Colonic mucosa (tissue), 4 donors: ENCODE measurements at regions not wholly inside any gene's neighbourhood (a gene's known extent, or its start where the extent isn't known, plus 50 kb on each side); places are given as distances from the start of the nearest gene placed in this dataset.

Experiments used
- DNase-seq: peaks from one replicate; pipeline ENCODE4 v3.0.0-alpha.2; 2020
- H3K27ac ChIP-seq: fragments of 200-600 bp; one replicate; pipeline ENCODE4 v1.8.0; 2021
- H3K27me3 ChIP-seq: fragments of 200-600 bp; one replicate; pipeline ENCODE4 v1.8.0; 2021
- H3K36me3 ChIP-seq: fragments of 200-600 bp; one replicate; pipeline ENCODE4 v1.8.0; 2021
- H3K4me1 ChIP-seq: fragments of 200-600 bp; one replicate; pipeline ENCODE4 v1.8.0; 2021; ENCODE audit warnings: mild to moderate bottlenecking
- H3K4me3 ChIP-seq: fragments of 200-600 bp; one replicate; pipeline ENCODE4 v1.8.0; 2021
- H3K9ac ChIP-seq, 2 donors: one replicate each; pipeline ENCODE4 v1.7.0; 2013; ENCODE audit warnings: control low read depth in 2 of 2, low read depth in 2 of 2, low read length in 2 of 2
- H3K9me3 ChIP-seq: fragments of 200-600 bp; one replicate; pipeline ENCODE4 v1.8.0; 2021
- CTCF ChIP-seq: fragments of 200-600 bp; IDR thresholded peaks from one replicate; pipeline ENCODE4 v1.8.0; 2022; ENCODE audit warnings: antibody characterized with exemption, mild to moderate bottlenecking
- intact Hi-C: fragments of 100-400 bp; cut with DNase I; formaldehyde crosslinking; loops from one replicate; pipeline ENCODE4 v1.14.1; 2022
- donor health status: healthy.
- donor health status: DM: no; HTN: no; CAD: no.
- donor health status: DM: no; HTN: no; CAD: no.

GRCh38 chr3:182450942-182451787 is 342.1 kb upstream of the ATP11B start:
- Histone ChIP-seq H3K4me3 (no peak overlapping the region), H3K9ac (no peak overlapping the region), H3K36me3 (no peaks in the 10 kb centered on the region), H3K27me3 (no peaks in the 10 kb centered on the region), H3K27ac (no peak overlapping the region), H3K4me1 (no peaks in the 10 kb centered on the region), H3K9me3 (no peaks in the 10 kb centered on the region)
- TF ChIP-seq CTCF, result no peak
- DNase-seq, result no peak
- intact Hi-C loops, result no loop called here

DNA sequence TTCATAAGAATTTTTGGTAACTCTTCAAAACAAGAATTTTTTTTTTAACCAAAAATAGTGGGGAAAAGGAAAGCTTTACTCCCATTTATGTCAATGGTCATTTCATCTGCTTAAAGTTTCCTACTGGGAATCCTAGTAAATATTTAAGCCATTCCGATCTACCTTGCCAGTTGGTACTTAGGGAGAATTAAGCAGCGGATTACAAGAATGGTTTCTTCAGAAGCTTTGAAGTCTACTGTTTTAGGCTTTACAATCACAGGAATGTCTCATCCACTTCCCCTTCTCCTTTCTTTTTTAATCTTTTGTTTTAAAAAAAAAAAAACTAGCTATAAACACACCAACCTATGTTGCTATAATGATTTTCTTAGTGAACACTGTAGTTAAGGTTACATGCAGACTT is 341.4 kb upstream of the ATP11B start:
- Histone ChIP-seq H3K9ac (no peak overlapping the region), H3K9me3 (no peaks in the 10 kb centered on the region), H3K27me3 (no peaks in the 10 kb centered on the region), H3K36me3 (no peaks in the 10 kb centered on the region), H3K27ac (no peak overlapping the region), H3K4me3 (no peak overlapping the region), H3K4me1 (no peaks in the 10 kb centered on the region)
- no peak for TF ChIP-seq CTCF
- no peak for DNase-seq
- intact Hi-C loops, result no loop called here

- Histone ChIP-seq H3K4me3 (no peak overlapping the region), H3K9me3 (no peaks in the 10 kb centered on the region), H3K4me1 (no peaks in the 10 kb centered on the region), H3K36me3 (no peaks in the 10 kb centered on the region), H3K9ac (no peak overlapping the region), H3K27ac (no peak overlapping the region), H3K27me3 (no peaks in the 10 kb centered on the region)
- no peak for TF ChIP-seq CTCF
- intact Hi-C loops, result no loop called here
- no peak for DNase-seq
Measured at GRCh38 chr3:182455011-182455410, 338.3 kb upstream of the ATP11B start.

- DNase-seq, result no peak
- H3K4me1 ChIP-seq, result no peaks in the 10 kb centered on the region
- no peak overlapping the region for H3K4me3 ChIP-seq
- intact Hi-C loops, result no loop called here
- H3K27ac ChIP-seq, result no peak overlapping the region
- no peaks in the 10 kb centered on the region for H3K9me3 ChIP-seq
- H3K36me3 ChIP-seq, result no peaks in the 10 kb centered on the region
- H3K27me3 ChIP-seq, result no peaks in the 10 kb centered on the region
- TF ChIP-seq CTCF, result no peak
- H3K9ac ChIP-seq, result no peak overlapping the region
Measured at GRCh38 chr3:182460303-182460702, 333.0 kb upstream of the ATP11B start.

DNA sequence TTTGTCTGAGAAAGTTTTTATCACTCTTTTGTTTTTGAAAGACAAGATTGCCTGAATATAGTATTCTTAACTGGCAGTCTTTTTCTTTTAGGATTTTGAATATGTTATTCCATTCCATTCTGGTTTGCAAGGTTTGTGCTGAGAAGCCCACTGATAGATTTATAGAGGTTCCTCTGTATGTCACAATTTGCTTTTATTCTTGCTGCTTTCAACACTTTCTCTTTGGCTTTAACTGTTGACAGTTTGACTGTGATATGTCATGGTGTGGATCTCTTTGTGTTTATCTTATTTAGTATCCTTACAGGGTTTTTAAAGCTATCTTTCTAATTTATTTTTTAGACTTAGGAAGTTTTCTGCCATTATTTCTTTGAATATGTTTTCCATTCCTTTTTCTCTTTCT is 331.2 kb upstream of the ATP11B start:
- no peaks in the 10 kb centered on the region for H3K4me1 ChIP-seq

More for the DNA sequence above, 331.2 kb upstream of the ATP11B start:
- no peaks in the 10 kb centered on the region for H3K27me3 ChIP-seq
- H3K27ac ChIP-seq, result no peak overlapping the region
- DNase-seq, result no peak
- no peak overlapping the region for H3K9ac ChIP-seq
- intact Hi-C loops, result no loop called here
- H3K4me3 ChIP-seq, result no peak overlapping the region
- no peaks in the 10 kb centered on the region for H3K9me3 ChIP-seq
- no peak for TF ChIP-seq CTCF
- no peaks in the 10 kb centered on the region for H3K36me3 ChIP-seq
